ENCODE measurements at regions not wholly inside any gene's neighbourhood (a gene's known extent, or its start where the extent isn't known, plus 50 kb on each side); places are given as distances from the start of the nearest gene placed in this dataset.

- TF ChIP-seq CTCF (conservative IDR thresholded peaks at IDR 0.05) (no peak), EZH2 (IDR thresholded peaks at IDR 0.05; ENCODE audit: low read depth) (no peak)
Observed at GRCh38 chr6:26199773-26200764, 112.8 kb downstream of the HFE start.
